ENCODE measurements at regions not wholly inside any gene's neighbourhood (a gene's known extent, or its start where the extent isn't known, plus 50 kb on each side); places are given as distances from the start of the nearest gene placed in this dataset.

DNA sequence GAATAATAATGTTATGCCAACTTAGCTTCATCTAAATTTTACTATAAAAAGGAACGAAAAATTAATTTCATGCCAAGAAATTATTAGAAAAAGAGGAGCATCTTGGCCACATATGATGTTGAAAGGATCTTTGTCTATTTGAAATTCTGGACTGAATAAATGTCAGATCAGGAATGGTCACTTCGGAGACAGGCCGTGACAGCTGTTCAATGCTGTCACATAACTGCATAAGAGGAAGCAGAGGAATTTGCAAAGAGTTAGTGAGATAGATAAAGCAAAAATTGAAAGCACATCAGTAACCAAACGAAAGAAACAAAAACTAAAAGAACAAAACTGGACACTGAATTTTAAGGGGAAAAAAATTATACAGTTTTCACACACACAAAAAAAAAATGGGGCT lies 100.9 kb downstream of the GASK1B start:
- TF ChIP-seq EZH2 (IDR thresholded peaks at IDR 0.05) (no peak), POLR2AphosphoS5 (IDR thresholded peaks at IDR 0.05; ENCODE audit: borderline replicate concordance, low read depth, low read length) (no peak), FOXP2 (optimal IDR thresholded peaks at IDR 0.05; ENCODE audit: control extremely low read depth, extremely low read length, insufficient read depth) (no peak)

All from SK-N-MC (cell line).